Ishikawa (cell line): ENCODE measurements at regions not wholly inside any gene's neighbourhood (a gene's known extent, or its start where the extent isn't known, plus 50 kb on each side); places are given as distances from the start of the nearest gene placed in this dataset.

Source experiments
- CEBPB ChIP-seq: IDR thresholded peaks from 2 replicates; pipeline ENCODE4 v1.6.1; 2012
- CREB1 ChIP-seq: IDR thresholded peaks from 2 replicates; pipeline ENCODE4 v1.6.1; 2012; ENCODE audit warnings: low read depth
- EGR1 ChIP-seq: IDR thresholded peaks from 2 replicates; pipeline ENCODE4 v1.6.1; 2012
- EP300 ChIP-seq: IDR thresholded peaks from 2 replicates; pipeline ENCODE4 v1.6.1; 2012; ENCODE audit warnings: borderline replicate concordance
- NFIC ChIP-seq: IDR thresholded peaks from 2 replicates; pipeline ENCODE4 v1.6.1; 2012
- RAD21 ChIP-seq: IDR thresholded peaks from 2 replicates; pipeline ENCODE4 v1.6.1; 2012; ENCODE audit warnings: low read depth
- REST ChIP-seq: IDR thresholded peaks from 2 replicates; pipeline ENCODE4 v1.6.1; 2012; ENCODE audit warnings: low read depth, mild to moderate bottlenecking
- TAF1 ChIP-seq: IDR thresholded peaks from 2 replicates; pipeline ENCODE4 v1.6.1; 2012; ENCODE audit warnings: low read depth, mild to moderate bottlenecking
- TCF12 ChIP-seq: IDR thresholded peaks from 2 replicates; pipeline ENCODE4 v1.6.1; 2012; ENCODE audit warnings: low read depth
- ZBTB7A ChIP-seq: IDR thresholded peaks from 2 replicates; pipeline ENCODE4 v1.6.1; 2012; ENCODE audit warnings: low read depth
- TF ChIP-seq, protein P1 (sequence below): IDR thresholded peaks from 2 replicates; pipeline ENCODE4 v1.6.1; 2012

DNA sequence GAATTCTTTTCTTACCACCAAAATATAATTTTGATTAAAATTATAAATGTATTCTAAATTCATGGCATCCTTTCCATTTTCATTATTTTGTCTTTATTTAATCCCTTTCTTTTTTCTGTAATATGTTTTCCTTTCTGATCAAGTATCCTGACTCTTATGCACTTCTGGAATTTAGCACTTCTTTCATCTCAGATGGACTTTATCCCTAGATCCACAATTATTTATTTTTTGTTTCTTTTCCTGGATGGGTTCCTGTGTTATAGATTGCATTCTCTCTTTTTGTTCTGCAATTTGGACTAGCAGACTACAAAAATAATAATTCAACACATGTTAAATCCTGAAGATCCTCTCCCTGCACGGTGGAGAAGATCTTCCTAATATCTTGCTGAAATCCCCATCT lies 76.9 kb upstream of the CDIN1 start:
- TF ChIP-seq ZBTB7A (no peak), RAD21 (no peak), EGR1 (no peak), CEBPB (no peak), NFIC (no peak), TCF12 (no peak), TAF1 (no peak), REST (no peak), EP300 (no peak), CREB1 (no peak)
- TF ChIP-seq, protein P1, sequence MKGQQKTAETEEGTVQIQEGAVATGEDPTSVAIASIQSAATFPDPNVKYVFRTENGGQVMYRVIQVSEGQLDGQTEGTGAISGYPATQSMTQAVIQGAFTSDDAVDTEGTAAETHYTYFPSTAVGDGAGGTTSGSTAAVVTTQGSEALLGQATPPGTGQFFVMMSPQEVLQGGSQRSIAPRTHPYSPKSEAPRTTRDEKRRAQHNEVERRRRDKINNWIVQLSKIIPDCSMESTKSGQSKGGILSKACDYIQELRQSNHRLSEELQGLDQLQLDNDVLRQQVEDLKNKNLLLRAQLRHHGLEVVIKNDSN, result no peak
